KOPT-K1 (cell line): ENCODE measurements at regions not wholly inside any gene's neighbourhood (a gene's known extent, or its start where the extent isn't known, plus 50 kb on each side); places are given as distances from the start of the nearest gene placed in this dataset.
"Not testable (repeated sequence)": the region's sequence is repeated elsewhere in the genome, so short reads cannot be mapped to it uniquely, and the experiment has no call there.

Experiments used
- H3K27ac ChIP-seq: fragments of 200-600 bp; sonication (generic); 2 replicates; pipeline ENCODE4 v1.5.1; 2016; ENCODE audit warnings: antibody characterized with exemption, mild to moderate bottlenecking, low read depth, low read length; ENCODE audit not compliant: poor library complexity, severe bottlenecking
- H3K36me3 ChIP-seq: fragments of 200-600 bp; sonication (generic); 2 replicates; pipeline ENCODE4 v1.5.1; 2017; ENCODE audit warnings: antibody characterized with exemption, mild to moderate bottlenecking, low read length, moderate library complexity; ENCODE audit not compliant: insufficient read depth
- H3K9me3 ChIP-seq: fragments of 200-600 bp; sonication (generic); 2 replicates; pipeline ENCODE4 v1.5.1; 2017; ENCODE audit warnings: antibody characterized with exemption, low read length, mild to moderate bottlenecking; ENCODE audit not compliant: insufficient read depth, poor library complexity, severe bottlenecking

- not testable (repeated sequence) for H3K9me3 ChIP-seq, H3K36me3 ChIP-seq, H3K27ac ChIP-seq
Observed at GRCh38 chr1:146513754-146514153, 284.9 kb upstream of the NOTCH2NLA start.

GRCh38 chr1:146511047-146511777 is 282.4 kb upstream of the NOTCH2NLA start:
- H3K9me3 ChIP-seq, H3K36me3 ChIP-seq, H3K27ac ChIP-seq: not testable (repeated sequence)

DNA sequence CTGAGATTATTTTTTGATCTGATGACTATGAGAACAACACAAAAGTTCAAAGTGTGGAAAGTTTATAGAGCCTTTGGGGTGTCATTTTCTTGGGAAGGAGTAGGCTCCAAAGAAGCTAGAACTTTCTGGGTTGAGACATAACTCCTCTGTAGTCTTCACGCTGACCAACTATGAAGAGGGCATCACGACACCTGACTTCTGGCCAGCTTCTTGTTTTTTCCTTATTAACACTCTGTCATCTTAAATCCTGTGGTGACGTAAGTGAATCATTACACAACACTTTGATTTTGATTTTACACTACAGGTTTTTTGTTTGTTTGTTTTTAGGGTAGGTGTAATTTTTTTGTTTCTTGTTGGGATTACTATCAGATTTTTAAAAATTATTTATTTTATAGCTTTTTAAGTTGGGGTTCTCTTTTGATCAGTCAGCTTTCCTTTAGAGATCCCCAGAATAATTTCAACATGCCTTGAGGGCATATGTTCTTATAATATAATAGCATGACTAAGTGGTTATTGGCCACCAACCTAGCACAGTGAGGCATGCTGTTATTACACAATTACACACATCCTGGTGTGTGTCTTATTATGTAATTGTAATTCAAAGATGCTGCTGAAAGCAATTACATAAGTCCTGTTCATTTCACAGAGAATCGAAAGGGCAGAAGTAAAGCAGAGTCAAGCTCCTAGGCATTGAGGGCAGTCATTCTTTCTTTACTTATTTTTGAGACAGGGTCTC is 281.6 kb upstream of the NOTCH2NLA start:
- not testable (repeated sequence) for H3K9me3 ChIP-seq, H3K36me3 ChIP-seq, H3K27ac ChIP-seq

GRCh38 chr1:146504121-146504520 is 275.3 kb upstream of the NOTCH2NLA start:
- H3K9me3 ChIP-seq, H3K36me3 ChIP-seq, H3K27ac ChIP-seq: not testable (repeated sequence)

DNA sequence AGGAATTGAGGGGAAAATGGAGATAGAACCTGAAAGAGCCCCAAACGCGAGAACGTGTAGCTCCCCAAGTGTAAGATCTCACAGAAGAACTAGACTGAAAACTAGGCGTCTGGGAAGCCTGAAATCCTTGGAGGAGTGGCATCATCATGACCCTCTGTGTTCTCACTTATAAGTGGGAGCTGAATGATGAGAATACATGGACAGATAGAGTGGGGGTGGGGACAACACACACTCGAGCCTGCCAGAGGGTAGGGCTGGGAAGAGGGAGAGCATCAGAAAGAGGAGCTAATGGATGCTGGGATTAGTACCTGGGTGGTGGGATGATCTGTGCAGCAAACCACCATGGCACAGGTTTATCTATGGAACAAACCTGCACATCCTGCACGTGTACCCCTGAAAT is 258.7 kb upstream of the NOTCH2NLA start:
- H3K27ac ChIP-seq, H3K36me3 ChIP-seq, H3K9me3 ChIP-seq: not testable (repeated sequence)

- not testable (repeated sequence) for H3K36me3 ChIP-seq, H3K9me3 ChIP-seq, H3K27ac ChIP-seq
Observed at GRCh38 chr1:146487155-146487554, 258.3 kb upstream of the NOTCH2NLA start.

GRCh38 chr1:146486300-146487014 is 257.6 kb upstream of the NOTCH2NLA start:
- H3K9me3 ChIP-seq, H3K27ac ChIP-seq, H3K36me3 ChIP-seq: not testable (repeated sequence)

DNA sequence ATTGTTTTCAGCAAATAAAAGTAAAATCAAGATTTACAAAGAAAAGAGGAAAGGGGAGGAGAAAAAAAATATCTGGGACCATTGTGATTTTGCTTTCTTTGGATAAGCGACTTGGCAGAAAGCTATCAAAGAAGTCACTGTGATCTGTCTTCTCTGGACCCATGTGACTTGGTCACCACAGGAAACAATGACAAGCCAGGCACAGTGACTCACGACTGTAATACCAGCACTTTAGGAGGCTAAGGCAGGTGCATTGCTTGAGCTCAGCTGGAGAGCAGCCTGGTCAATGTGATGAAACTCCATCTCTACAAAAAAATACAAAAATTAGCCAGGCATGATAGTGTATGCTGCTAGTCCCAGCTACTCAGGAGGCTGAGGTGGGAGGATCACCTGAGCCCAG is 255.4 kb upstream of the NOTCH2NLA start:
- H3K9me3 ChIP-seq, H3K27ac ChIP-seq, H3K36me3 ChIP-seq: not testable (repeated sequence)

DNA sequence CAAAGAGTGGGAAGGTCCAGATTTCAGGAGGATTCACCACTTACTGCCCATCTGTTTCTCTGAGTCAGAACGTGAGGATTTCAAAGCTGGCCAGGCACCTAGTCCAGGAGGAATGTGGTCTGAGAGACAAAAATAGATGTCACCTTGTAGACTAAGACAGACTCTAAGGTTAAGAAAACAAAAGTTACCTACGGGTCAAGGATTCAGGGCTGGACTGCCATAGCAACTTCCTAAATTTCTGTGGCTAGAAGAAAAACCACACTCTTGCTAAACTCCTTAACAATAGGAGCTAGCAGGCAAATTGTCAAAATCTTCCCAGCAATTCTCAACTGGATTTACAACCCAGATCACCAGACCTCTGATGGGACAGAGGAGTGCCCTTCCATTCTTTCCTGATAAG is 250.4 kb upstream of the NOTCH2NLA start:
- H3K27ac ChIP-seq, H3K9me3 ChIP-seq, H3K36me3 ChIP-seq: not testable (repeated sequence)

- not testable (repeated sequence) for H3K9me3 ChIP-seq, H3K36me3 ChIP-seq
- peak overlapping the region; percentile 9 for H3K27ac ChIP-seq
Observed at GRCh38 chr1:146478125-146478720, 249.4 kb upstream of the NOTCH2NLA start.

DNA sequence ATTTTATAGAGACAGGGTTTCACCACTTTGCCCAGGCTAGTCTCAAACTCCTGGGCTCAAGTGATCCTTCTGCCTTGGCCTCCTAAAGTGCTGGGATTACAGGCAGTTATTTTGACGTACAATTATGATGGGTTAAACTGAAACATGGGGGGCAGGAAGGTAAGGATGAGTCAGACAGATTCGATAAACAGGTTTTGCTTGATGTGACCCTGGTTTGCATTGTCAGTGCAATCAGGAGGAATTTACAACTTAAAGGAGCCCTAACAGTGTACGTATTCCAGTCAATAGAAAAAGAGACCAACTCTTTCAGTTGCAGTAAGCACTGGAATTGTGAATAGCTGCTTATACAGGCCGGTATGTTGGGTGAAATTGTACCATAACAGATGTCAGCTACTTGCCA is 246.3 kb upstream of the NOTCH2NLA start:
- not testable (repeated sequence) for H3K36me3 ChIP-seq, H3K9me3 ChIP-seq, H3K27ac ChIP-seq

DNA sequence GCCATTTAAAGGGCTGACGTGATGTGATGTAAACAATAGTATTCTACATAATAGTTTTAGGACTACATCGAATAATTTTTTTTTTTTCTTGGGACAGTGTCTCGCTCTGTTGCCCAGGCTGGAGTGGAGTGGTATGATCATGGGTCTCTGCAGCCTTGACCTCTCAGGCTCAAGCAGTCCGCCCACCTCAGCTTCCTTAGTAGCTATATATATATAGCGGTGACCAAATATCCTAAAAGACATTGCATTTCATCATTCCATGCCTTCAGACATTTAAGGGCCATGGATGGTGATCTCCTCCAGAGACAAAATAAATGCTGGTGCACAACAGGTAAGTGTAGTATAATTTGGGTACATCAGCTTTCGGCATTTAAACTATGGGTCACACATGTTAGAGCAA is 245.4 kb upstream of the NOTCH2NLA start:
- H3K9me3 ChIP-seq, H3K36me3 ChIP-seq, H3K27ac ChIP-seq: not testable (repeated sequence)

DNA sequence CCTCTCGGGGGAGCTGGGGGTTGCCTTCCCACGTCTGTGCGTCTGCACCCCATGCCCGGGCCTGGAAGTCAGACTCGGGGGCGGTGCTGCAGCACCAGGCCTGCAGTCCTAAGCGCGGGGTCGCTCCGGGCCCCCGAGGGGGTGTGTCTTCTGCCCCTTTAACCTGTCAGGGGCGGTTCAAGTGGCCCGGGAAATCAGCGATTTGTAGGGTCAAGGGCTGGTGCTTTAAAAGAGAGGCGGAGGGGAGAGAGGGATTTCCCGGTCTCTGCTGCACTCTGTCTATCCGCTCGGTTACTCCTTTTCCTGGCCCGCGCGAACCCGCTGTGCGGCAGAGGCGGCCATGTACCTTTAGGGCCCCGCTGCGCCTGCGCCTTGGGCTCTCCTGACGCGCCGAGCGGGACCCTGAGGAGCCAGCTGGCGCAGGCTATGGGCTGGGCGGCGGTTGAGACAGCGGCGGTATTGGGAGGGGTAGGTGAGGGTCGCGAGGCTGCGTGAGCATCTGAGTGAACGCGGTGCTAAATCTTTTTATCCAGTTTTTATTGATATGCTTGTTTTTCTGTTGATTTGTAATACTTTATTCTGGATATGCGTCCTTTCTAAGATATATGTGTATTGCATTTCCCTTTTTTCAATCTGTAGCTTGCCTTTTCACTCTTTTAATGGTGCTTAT is 243.5 kb upstream of the NOTCH2NLA start:
- peak overlapping the region; percentile 65 for H3K27ac ChIP-seq
- not testable (repeated sequence) for H3K9me3 ChIP-seq

GRCh38 chr1:146459939-146460338 is 231.1 kb upstream of the NOTCH2NLA start:
- H3K27ac ChIP-seq, H3K36me3 ChIP-seq, H3K9me3 ChIP-seq: not testable (repeated sequence)

More for the DNA sequence above, 243.5 kb upstream of the NOTCH2NLA start:
- H3K36me3 ChIP-seq, result not testable (repeated sequence)

- H3K27ac ChIP-seq, result peak overlapping the region; percentile 91
- H3K36me3 ChIP-seq, H3K9me3 ChIP-seq: not testable (repeated sequence)
Observed at GRCh38 chr1:146459308-146459707, 230.5 kb upstream of the NOTCH2NLA start.
